ENCODE measurements at regions not wholly inside any gene's neighbourhood (a gene's known extent, or its start where the extent isn't known, plus 50 kb on each side); places are given as distances from the start of the nearest gene placed in this dataset.

DNA sequence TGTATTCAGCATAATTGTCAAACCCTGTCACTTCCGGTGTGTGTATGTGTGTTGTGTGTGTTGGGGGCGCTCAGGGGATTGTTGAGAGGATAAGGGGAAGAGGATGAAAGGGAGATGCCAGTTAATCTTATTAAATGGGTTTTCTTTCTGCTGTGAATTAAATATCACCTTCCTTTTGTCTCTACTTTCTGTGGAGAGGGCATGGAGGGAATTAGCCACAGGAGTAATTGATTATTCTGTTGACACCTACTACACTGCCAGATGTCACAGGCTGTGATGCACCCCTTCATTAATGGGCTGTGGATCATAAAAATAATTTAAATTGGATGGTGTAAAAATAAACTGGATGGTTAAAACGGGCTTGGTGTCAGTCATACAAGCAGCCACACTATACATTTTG, 311.9 kb downstream of the MDFIC start:
- H3K4me1 ChIP-seq (ENCODE audit: control insufficient read depth, insufficient read depth, low read length), result no peaks in the 10 kb centered on the region; the same call in 1 of the 2 replicates
- WGBS, 2 experiments (ENCODE audit: extremely low coverage in 2 of 2, insufficient read length in 1 of 2), result no CpG with 5 or more reads among the region's 3 CpGs
- intact Hi-C loops (cut with micrococcal nuclease), result no loop called here
- no peak overlapping the region for H2AFZ ChIP-seq (replicated peaks; ENCODE audit: low read length, poor library complexity)
- no peaks in the 10 kb centered on the region for H4K20me1 ChIP-seq (ENCODE audit: insufficient read depth, low read length)
- POLR2A ChIA-PET (ENCODE audit: unreplicated experiment), result no interaction called here
- H4K5ac ChIP-seq (ENCODE audit: low read depth, low read length), result no peak overlapping the region
- H2BK20ac ChIP-seq (ENCODE audit: low read depth, low read length), result no peak overlapping the region
- no peak for DNase-seq
- H3K56ac ChIP-seq (ENCODE audit: extremely low read depth, insufficient read depth, low read length), result no peak overlapping the region
- CTCF ChIA-PET, result no interaction called here
- H3K79me1 ChIP-seq (ENCODE audit: low read depth in 1 of 2, low read length in 2 of 2), result no peaks in the 10 kb centered on the region
- H3K4me3 ChIP-seq (ENCODE audit: insufficient read depth, low read depth, low read length), result no peak overlapping the region
- no peak overlapping the region for H2BK120ac ChIP-seq (ENCODE audit: low read depth, low read length)
- H3K27me3 ChIP-seq (ENCODE audit: control insufficient read depth, insufficient read depth, low read length), result no peaks in the 10 kb centered on the region
- BruUV-seq (replicated peaks), result no TSS peak
- no peak overlapping the region for H4K91ac ChIP-seq (ENCODE audit: insufficient read depth, low read depth, low read length)
- H3K4ac ChIP-seq (ENCODE audit: low read depth, low read length), result no peak overlapping the region
- no peaks in the 10 kb centered on the region for H3K9me1 ChIP-seq (ENCODE audit: insufficient read depth, low read length)
- H3K4me2 ChIP-seq (ENCODE audit: low read depth, low read length), result no peak overlapping the region
- H2BK5ac ChIP-seq (ENCODE audit: low read depth, low read length, poor library complexity, severe bottlenecking), result no peak overlapping the region
- H2AK5ac ChIP-seq (ENCODE audit: low read depth, low read length), result no peak overlapping the region; the same call in 1 of the 2 replicates
- H3K27ac ChIP-seq (ENCODE audit: insufficient read depth, low read length), result no peak overlapping the region
- no peak for ATAC-seq (ENCODE audit: low read depth)
- TF ChIP-seq CHD1 (IDR thresholded peaks at IDR 0.05; ENCODE audit: low read depth, low read length) (no peak), RFX5 (IDR thresholded peaks at IDR 0.05; ENCODE audit: low read depth, low read length) (no peak), ELK1 (IDR thresholded peaks at IDR 0.05; ENCODE audit: borderline replicate concordance, low read depth, low read length) (no peak), CEBPB (IDR thresholded peaks at IDR 0.05; ENCODE audit: low read depth, low read length) (no peak), FOS (IDR thresholded peaks at IDR 0.05; ENCODE audit: low read depth, low read length) (no peak), CTCF (conservative IDR thresholded peaks at IDR 0.05; ENCODE audit: low read depth, low read length) (no peak), RAD21 (IDR thresholded peaks at IDR 0.05; ENCODE audit: low read length) (no peak), NFE2L2 (IDR thresholded peaks at IDR 0.05; ENCODE audit: low read depth, low read length) (no peak), MXI1 (IDR thresholded peaks at IDR 0.05; ENCODE audit: borderline replicate concordance, low read depth, low read length) (no peak), SMC3 (IDR thresholded peaks at IDR 0.05; ENCODE audit: low read depth, low read length) (no peak), POLR2A (IDR thresholded peaks at IDR 0.05; ENCODE audit: low read depth, low read length) (no peak), MAZ (IDR thresholded peaks at IDR 0.05; ENCODE audit: borderline replicate concordance, low read depth, low read length) (no peak), RCOR1 (IDR thresholded peaks at IDR 0.05; ENCODE audit: insufficient replicate concordance, low read length) (no peak)
- in situ Hi-C loops (cut with MboI; ENCODE audit: low sequenced_read_pairs), result no loop called here
- dilution Hi-C loops (cut with HindIII; ENCODE audit: low sequenced_read_pairs, unreplicated experiment), result no loop called here
- H3K9me3 ChIP-seq (ENCODE audit: control insufficient read depth, insufficient read depth, low read length), result no peaks in the 10 kb centered on the region
- no peak overlapping the region for H3K18ac ChIP-seq (ENCODE audit: low read depth, low read length)
- H2BK15ac ChIP-seq (ENCODE audit: low read depth, low read length), result no peak overlapping the region
- no peak overlapping the region for H3K14ac ChIP-seq (replicated peaks; ENCODE audit: low read depth, low read length)
- no peak overlapping the region for H2AK9ac ChIP-seq (replicated peaks; ENCODE audit: low read depth, low read length, poor library complexity)
- H3K23ac ChIP-seq (ENCODE audit: low read depth, low read length), result no peak overlapping the region
- no peak overlapping the region for H3K9ac ChIP-seq (ENCODE audit: low read depth, low read length)
- H3K36me3 ChIP-seq (ENCODE audit: control insufficient read depth, insufficient read depth, low read length), result no peaks in the 10 kb centered on the region
- H4K8ac ChIP-seq (ENCODE audit: low read depth in 2 of 2, low read length in 2 of 2), result no peak overlapping the region
